ENCODE measurements at regions not wholly inside any gene's neighbourhood (a gene's known extent, or its start where the extent isn't known, plus 50 kb on each side); places are given as distances from the start of the nearest gene placed in this dataset.
"Not testable (repeated sequence)": the region's sequence is repeated elsewhere in the genome, so short reads cannot be mapped to it uniquely, and the experiment has no call there.

DNA sequence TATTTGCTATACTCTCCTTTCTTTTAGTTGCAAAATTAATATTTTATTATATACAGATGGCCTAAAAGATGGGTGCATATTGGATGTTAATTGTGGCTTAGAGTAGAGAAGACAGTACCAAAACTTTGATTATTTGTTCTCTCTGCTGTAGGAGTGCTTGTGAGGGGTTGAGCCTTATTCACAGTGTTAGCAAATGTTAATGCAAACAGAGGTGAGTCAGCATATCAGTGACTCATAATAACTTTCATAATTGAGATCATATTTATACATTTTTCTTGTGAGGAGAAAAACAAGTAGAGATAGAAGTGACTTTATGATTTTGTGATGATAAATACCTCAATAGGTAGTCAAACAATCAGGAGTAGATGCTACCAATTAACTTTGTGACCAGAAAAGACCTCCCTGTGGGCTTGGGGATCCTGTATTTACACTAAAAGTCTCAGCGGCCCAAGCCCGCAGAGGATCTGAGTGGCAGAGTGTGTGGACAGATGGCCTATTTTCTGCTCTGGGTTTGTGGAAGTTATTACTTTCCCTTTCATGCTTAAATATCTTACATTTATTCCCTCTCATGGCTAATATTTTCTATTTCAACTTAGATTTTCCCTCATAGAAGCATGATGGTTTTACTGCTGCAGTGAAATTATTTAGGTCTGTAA, 226.5 kb downstream of the TAF11L14 start:
- peaks cover 12% of the 10 kb centered on the region for H3K9me3 Mint-ChIP-seq
- H3K79me2 ChIP-seq (replicated peaks; ENCODE audit: insufficient read depth): no peaks in the 10 kb centered on the region
- H3K4me1 Mint-ChIP-seq: no peaks in the 10 kb centered on the region

DNA sequence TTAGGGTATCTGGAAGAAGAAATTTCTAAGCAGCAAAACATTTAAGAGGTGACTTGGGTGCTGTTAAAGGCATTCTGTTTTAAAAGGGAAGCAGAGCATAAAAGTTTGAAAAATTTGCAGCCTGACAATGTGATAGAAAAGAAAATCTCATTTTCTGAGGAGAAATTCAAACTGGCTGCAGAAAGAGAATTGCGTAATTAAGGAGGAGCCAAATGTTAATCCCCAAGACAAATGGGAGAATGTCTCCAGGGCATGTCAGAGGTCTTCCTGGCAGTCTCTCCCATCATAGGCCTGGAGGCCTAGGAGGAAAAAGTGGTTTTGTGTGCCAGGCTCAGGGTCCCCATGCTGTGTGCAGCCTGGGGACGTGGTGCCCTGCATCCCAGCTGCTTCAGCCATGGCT, 230.6 kb downstream of the TAF11L14 start:
- not testable (repeated sequence) for H2AFZ ChIP-seq; ATAC-seq; H3K27ac Mint-ChIP-seq; H3K27me3 Mint-ChIP-seq (ENCODE audit: insufficient read depth, low read depth, poor library complexity); H3K27ac ChIP-seq (ENCODE audit: low read depth); H3K4me2 ChIP-seq; H3K4me3 Mint-ChIP-seq; H3F3A ChIP-seq (replicated peaks; ENCODE audit: low read depth); H3K9me2 ChIP-seq (ENCODE audit: insufficient read depth); H3K4me1 ChIP-seq (ENCODE audit: insufficient read depth); H3K36me3 ChIP-seq (ENCODE audit: insufficient read depth); H3K27me3 ChIP-seq (ENCODE audit: insufficient read depth); H3K4me3 ChIP-seq; H3K79me2 ChIP-seq (replicated peaks; ENCODE audit: insufficient read depth); H4K20me1 ChIP-seq (replicated peaks; ENCODE audit: insufficient read depth); DNase-seq (ENCODE audit: low spot score); H3K4me1 Mint-ChIP-seq
- Mint-ChIP-seq H3K9me3 (peaks cover 19% of the 10 kb centered on the region), H3K36me3 (ENCODE audit: low read depth) (peaks cover 11% of the 10 kb centered on the region)

More for the DNA sequence above, 226.5 kb downstream of the TAF11L14 start:
- Histone ChIP-seq H3K27me3 (ENCODE audit: insufficient read depth) (no peaks in the 10 kb centered on the region), H3K4me3 (no peak overlapping the region), H3K9me2 (ENCODE audit: insufficient read depth) (no peaks in the 10 kb centered on the region), H4K20me1 (replicated peaks; ENCODE audit: insufficient read depth) (no peaks in the 10 kb centered on the region), H3K4me1 (ENCODE audit: insufficient read depth) (no peaks in the 10 kb centered on the region), H2AFZ (no peak overlapping the region), H3F3A (replicated peaks; ENCODE audit: low read depth) (no peaks in the 10 kb centered on the region), H3K27ac (ENCODE audit: low read depth) (no peak overlapping the region), H3K36me3 (ENCODE audit: insufficient read depth) (no peaks in the 10 kb centered on the region), H3K4me2 (no peak overlapping the region)
- Mint-ChIP-seq H3K27ac (no peak overlapping the region), H3K27me3 (ENCODE audit: insufficient read depth, low read depth, poor library complexity) (peaks cover 1% of the 10 kb centered on the region), H3K4me3 (no peak overlapping the region), H3K36me3 (ENCODE audit: low read depth) (peaks cover 11% of the 10 kb centered on the region)
- TF ChIP-seq, protein P1, sequence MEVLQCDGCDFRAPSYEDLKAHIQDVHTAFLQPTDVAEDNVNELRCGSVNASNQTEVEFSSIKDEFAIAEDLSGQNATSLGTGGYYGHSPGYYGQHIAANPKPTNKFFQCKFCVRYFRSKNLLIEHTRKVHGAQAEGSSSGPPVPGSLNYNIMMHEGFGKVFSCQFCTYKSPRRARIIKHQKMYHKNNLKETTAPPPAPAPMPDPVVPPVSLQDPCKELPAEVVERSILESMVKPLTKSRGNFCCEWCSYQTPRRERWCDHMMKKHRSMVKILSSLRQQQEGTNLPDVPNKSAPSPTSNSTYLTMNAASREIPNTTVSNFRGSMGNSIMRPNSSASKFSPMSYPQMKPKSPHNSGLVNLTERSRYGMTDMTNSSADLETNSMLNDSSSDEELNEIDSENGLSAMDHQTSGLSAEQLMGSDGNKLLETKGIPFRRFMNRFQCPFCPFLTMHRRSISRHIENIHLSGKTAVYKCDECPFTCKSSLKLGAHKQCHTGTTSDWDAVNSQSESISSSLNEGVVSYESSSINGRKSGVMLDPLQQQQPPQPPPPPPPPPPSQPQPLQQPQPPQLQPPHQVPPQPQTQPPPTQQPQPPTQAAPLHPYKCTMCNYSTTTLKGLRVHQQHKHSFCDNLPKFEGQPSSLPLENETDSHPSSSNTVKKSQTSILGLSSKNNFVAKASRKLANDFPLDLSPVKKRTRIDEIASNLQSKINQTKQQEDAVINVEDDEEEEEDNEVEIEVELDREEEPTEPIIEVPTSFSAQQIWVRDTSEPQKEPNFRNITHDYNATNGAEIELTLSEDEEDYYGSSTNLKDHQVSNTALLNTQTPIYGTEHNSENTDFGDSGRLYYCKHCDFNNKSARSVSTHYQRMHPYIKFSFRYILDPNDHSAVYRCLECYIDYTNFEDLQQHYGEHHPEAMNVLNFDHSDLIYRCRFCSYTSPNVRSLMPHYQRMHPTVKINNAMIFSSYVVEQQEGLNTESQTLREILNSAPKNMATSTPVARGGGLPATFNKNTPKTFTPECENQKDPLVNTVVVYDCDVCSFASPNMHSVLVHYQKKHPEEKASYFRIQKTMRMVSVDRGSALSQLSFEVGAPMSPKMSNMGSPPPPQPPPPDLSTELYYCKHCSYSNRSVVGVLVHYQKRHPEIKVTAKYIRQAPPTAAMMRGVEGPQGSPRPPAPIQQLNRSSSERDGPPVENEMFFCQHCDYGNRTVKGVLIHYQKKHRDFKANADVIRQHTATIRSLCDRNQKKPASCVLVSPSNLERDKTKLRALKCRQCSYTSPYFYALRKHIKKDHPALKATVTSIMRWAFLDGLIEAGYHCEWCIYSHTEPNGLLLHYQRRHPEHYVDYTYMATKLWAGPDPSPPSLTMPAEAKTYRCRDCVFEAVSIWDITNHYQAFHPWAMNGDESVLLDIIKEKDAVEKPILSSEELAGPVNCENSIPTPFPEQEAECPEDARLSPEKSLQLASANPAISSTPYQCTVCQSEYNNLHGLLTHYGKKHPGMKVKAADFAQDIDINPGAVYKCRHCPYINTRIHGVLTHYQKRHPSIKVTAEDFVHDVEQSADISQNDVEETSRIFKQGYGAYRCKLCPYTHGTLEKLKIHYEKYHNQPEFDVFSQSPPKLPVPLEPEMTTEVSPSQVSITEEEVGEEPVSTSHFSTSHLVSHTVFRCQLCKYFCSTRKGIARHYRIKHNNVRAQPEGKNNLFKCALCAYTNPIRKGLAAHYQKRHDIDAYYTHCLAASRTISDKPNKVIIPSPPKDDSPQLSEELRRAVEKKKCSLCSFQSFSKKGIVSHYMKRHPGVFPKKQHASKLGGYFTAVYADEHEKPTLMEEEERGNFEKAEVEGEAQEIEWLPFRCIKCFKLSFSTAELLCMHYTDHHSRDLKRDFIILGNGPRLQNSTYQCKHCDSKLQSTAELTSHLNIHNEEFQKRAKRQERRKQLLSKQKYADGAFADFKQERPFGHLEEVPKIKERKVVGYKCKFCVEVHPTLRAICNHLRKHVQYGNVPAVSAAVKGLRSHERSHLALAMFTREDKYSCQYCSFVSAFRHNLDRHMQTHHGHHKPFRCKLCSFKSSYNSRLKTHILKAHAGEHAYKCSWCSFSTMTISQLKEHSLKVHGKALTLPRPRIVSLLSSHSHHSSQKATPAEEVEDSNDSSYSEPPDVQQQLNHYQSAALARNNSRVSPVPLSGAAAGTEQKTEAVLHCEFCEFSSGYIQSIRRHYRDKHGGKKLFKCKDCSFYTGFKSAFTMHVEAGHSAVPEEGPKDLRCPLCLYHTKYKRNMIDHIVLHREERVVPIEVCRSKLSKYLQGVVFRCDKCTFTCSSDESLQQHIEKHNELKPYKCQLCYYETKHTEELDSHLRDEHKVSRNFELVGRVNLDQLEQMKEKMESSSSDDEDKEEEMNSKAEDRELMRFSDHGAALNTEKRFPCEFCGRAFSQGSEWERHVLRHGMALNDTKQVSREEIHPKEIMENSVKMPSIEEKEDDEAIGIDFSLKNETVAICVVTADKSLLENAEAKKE (CRISPR knock-in tag; IDR thresholded peaks at IDR 0.05): no peak
- no peak for TF ChIP-seq EZH2phosphoT487 (IDR thresholded peaks at IDR 0.05; ENCODE audit: unreplicated experiment)
- ATAC-seq (no peak), DNase-seq (ENCODE audit: low spot score) (no peak)

DNA sequence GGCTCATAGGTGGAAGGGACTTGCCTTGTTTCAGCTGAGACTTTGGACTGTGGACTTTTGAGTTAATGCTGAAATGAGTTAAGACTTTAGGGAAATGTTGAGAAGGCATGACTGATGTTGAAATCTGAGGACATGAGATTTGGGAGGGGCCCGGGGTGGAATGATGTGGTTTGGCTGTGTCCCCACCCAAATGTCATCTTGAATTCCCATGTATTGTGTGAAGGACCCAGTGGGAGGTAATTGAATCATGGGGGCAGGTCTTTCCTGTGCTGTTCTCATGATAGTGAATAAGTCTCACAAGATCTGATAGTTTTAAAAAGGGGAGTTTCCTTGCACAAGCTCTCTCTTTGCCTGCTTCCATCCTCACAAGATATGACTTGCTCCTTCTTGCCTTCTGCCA, 231.7 kb downstream of the TAF11L14 start:
- H3K27me3 ChIP-seq (ENCODE audit: insufficient read depth); H3K9me2 ChIP-seq (ENCODE audit: insufficient read depth); ATAC-seq; H3K4me1 Mint-ChIP-seq; DNase-seq (ENCODE audit: low spot score); H3K79me2 ChIP-seq (replicated peaks; ENCODE audit: insufficient read depth); H3F3A ChIP-seq (replicated peaks; ENCODE audit: low read depth); H3K27ac ChIP-seq (ENCODE audit: low read depth); H3K4me2 ChIP-seq; H3K27me3 Mint-ChIP-seq (ENCODE audit: insufficient read depth, low read depth, poor library complexity); H3K4me3 ChIP-seq; H3K4me3 Mint-ChIP-seq; H3K27ac Mint-ChIP-seq; H3K36me3 ChIP-seq (ENCODE audit: insufficient read depth); H3K4me1 ChIP-seq (ENCODE audit: insufficient read depth); H2AFZ ChIP-seq; H4K20me1 ChIP-seq (replicated peaks; ENCODE audit: insufficient read depth): not testable (repeated sequence)
- Mint-ChIP-seq H3K9me3 (peaks cover 19% of the 10 kb centered on the region), H3K36me3 (ENCODE audit: low read depth) (peaks cover 11% of the 10 kb centered on the region)
